HG03521 (cell line): ENCODE measurements at regions not wholly inside any gene's neighbourhood (a gene's known extent, or its start where the extent isn't known, plus 50 kb on each side); places are given as distances from the start of the nearest gene placed in this dataset.
"Not testable (repeated sequence)": the region's sequence is repeated elsewhere in the genome, so short reads cannot be mapped to it uniquely, and the experiment has no call there.

Experiments
- ATAC-seq: cut with Tn5 transposase; IDR thresholded peaks from one replicate; pipeline ENCODE4 v1.9.1; 2021; ENCODE audit warnings: mild to moderate bottlenecking, moderate library complexity; ENCODE audit not compliant: unreplicated experiment

GRCh38 chr12:115813256-115813655 is 464.2 kb downstream of the MED13L start:
- ATAC-seq, result no peak

- no peak for ATAC-seq
Measured at GRCh38 chr12:115811929-115812328, 465.6 kb downstream of the MED13L start.

GRCh38 chr12:115811045-115811444 is 466.4 kb downstream of the MED13L start:
- no peak for ATAC-seq

GRCh38 chr12:115810122-115810901 is 467.2 kb downstream of the MED13L start:
- ATAC-seq, result no peak

GRCh38 chr12:115806000-115806399 is 471.5 kb downstream of the MED13L start:
- ATAC-seq, result no peak

GRCh38 chr12:115802767-115803166 is 474.7 kb downstream of the MED13L start:
- ATAC-seq, result no peak

GRCh38 chr12:115801871-115802270 is 475.6 kb downstream of the MED13L start:
- ATAC-seq, result no peak

GRCh38 chr12:115799610-115800009 is 477.9 kb downstream of the MED13L start:
- no peak for ATAC-seq

GRCh38 chr12:115798309-115798917 is 479.1 kb downstream of the MED13L start:
- ATAC-seq, result no peak

- ATAC-seq, result no peak
Measured at GRCh38 chr12:115794659-115795081, 482.8 kb downstream of the MED13L start.

- no peak for ATAC-seq
Measured at GRCh38 chr12:115791331-115791730, 486.2 kb downstream of the MED13L start.

- no peak for ATAC-seq
Measured at GRCh38 chr12:115790526-115790925, 487.0 kb downstream of the MED13L start.

GRCh38 chr12:115786490-115786889 is 491.0 kb downstream of the MED13L start:
- not testable (repeated sequence) for ATAC-seq

- ATAC-seq, result no peak
Measured at GRCh38 chr12:115785548-115785947, 491.9 kb downstream of the MED13L start.

GRCh38 chr12:115776399-115776798 is 501.1 kb downstream of the MED13L start:
- no peak for ATAC-seq

- no peak for ATAC-seq
Measured at GRCh38 chr12:115774148-115774895, 503.2 kb downstream of the MED13L start.

GRCh38 chr12:115771601-115772000 is 505.9 kb downstream of the MED13L start:
- ATAC-seq, result no peak

- ATAC-seq, result no peak
Measured at GRCh38 chr12:115771065-115771464, 506.4 kb downstream of the MED13L start.

GRCh38 chr12:115770643-115771042 is 506.9 kb downstream of the MED13L start:
- ATAC-seq, result no peak

GRCh38 chr12:115767916-115768315 is 509.6 kb downstream of the MED13L start:
- no peak for ATAC-seq

GRCh38 chr12:115763982-115764621 is 513.4 kb downstream of the MED13L start:
- ATAC-seq, result no peak
